ENCODE measurements at regions not wholly inside any gene's neighbourhood (a gene's known extent, or its start where the extent isn't known, plus 50 kb on each side); places are given as distances from the start of the nearest gene placed in this dataset.

GRCh38 chr3:195001961-195002861, 268.7 kb downstream of the XXYLT1 start:
- ATAC-seq (peak in 1 of 2 donors; percentile 58), DNase-seq (ENCODE audit: low spot score in 2 of 2) (peak in 1 of 2 donors; percentile 9)
- no peaks in the 10 kb centered on the region for H3K36me3 Mint-ChIP-seq
- no peaks in the 10 kb centered on the region for H3K9me3 Mint-ChIP-seq
- H3K27ac Mint-ChIP-seq = no peak overlapping the region

DNA sequence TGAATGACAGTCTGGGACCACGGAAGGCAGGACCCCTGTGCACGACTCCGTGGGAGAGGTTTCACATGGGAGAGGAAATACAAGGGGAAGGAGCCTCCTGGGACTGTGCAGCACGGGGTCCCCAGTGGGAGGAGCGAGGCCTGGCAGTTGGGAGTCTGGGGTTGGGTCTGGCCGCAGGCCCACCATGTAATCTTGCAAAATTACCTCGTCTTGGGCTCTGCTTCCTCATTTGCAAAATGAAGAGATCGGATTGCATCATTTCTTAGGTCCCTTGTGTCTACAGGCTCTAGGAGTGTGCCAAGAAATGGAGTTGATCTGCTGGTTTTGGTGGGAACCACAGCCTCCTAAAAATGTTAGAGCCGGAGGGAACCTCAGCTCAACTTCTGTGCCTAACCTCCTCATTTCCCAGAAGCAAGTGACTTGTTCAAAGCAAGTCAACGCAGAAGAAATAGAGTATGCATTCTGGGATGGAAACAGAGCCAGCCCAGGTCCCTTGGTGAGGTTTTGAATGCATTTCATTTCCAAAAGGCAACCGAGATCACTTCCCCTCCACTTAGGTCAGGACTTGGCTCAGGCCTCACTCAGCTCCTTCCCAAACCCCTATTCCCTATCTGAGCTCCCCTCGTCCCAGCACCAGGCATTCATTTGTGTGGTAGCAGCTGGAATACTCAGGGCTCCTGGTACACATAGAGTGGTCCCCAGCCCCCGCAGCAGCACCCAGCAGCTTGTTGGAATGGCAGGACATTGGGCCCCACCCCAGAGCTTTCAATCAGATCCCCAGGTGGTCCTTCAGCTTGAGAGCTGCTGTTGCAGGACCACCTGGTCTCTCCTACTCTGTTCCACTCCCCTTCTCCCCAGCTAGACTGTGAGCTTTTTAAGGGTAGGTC, 267.7 kb downstream of the XXYLT1 start:
- no peaks in the 10 kb centered on the region for H3K36me3 Mint-ChIP-seq
- no peaks in the 10 kb centered on the region for H3K9me3 Mint-ChIP-seq
- peak in 1 of 2 donors; percentile 21 for DNase-seq (ENCODE audit: low spot score in 2 of 2)
- no peak for ATAC-seq
- no peak overlapping the region for H3K27ac Mint-ChIP-seq

GRCh38 chr3:195003893-195004289, 267.1 kb downstream of the XXYLT1 start:
- Mint-ChIP-seq H3K36me3 (no peaks in the 10 kb centered on the region), H3K27ac (no peak overlapping the region), H3K9me3 (no peaks in the 10 kb centered on the region)
- no peak for DNase-seq (ENCODE audit: low spot score in 2 of 2)
- no peak for ATAC-seq

- DNase-seq (ENCODE audit: low spot score in 2 of 2) (peak in 1 of 2 donors; percentile 13), ATAC-seq (no peak)
- H3K36me3 Mint-ChIP-seq = no peaks in the 10 kb centered on the region
- H3K27ac Mint-ChIP-seq = no peak overlapping the region
- no peaks in the 10 kb centered on the region for H3K9me3 Mint-ChIP-seq
Measured at GRCh38 chr3:195004512-195005250, 266.3 kb downstream of the XXYLT1 start.

DNA sequence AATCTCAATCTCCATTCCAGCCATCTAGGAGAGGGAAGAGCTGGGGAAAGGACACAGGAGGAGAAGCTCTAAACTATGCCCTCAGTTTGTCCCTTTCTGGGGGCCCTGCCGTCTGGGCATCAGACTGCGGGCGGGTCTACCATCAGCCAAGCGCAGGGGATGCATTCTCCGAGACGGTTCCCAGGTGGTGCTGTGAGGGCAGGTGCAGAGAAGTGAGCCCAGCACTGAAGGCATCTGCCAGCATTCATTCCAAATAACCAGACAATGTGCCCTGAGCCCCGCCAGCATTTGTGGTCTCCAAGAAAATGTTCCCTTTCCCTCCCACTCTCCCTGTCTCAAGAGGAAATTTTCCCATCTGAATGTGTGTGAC, 265.7 kb downstream of the XXYLT1 start:
- DNase-seq (ENCODE audit: low spot score in 2 of 2) (peak in 1 of 2 donors; percentile 25), ATAC-seq (no peak)
- no peak overlapping the region for H3K27ac Mint-ChIP-seq
- no peaks in the 10 kb centered on the region for H3K36me3 Mint-ChIP-seq
- no peaks in the 10 kb centered on the region for H3K9me3 Mint-ChIP-seq

GRCh38 chr3:195005759-195006510, 265.0 kb downstream of the XXYLT1 start:
- no peak for ATAC-seq
- H3K9me3 Mint-ChIP-seq = no peaks in the 10 kb centered on the region

DNA sequence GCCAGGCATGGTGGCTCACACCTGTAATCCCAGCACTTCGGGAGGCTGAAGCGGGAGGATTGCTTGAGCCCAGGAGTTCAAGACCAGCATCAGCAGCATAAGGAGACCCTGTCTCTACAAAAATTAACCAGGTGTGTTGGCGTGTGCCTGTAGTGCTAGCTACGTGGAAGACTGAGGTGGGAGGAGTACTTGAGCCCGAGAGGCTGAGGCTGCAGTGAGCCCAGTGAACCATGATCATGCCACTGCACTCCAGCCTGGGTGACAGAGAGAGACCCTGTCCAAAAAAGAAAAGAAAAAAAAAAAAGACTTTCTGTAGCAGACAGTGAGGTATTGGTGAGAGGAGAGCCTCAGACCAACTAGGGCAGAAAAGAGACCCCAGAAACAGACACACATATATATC, 263.8 kb downstream of the XXYLT1 start:
- H3K9me3 Mint-ChIP-seq = no peaks in the 10 kb centered on the region
- no peak overlapping the region for H3K27ac Mint-ChIP-seq
- ATAC-seq = no peak
- peak in 1 of 2 donors; percentile 33 for DNase-seq (ENCODE audit: low spot score in 2 of 2)
- no peaks in the 10 kb centered on the region for H3K36me3 Mint-ChIP-seq

More at GRCh38 chr3:195005759-195006510, 265.0 kb downstream of the XXYLT1 start:
- peak in 1 of 2 donors; percentile 35 for DNase-seq (ENCODE audit: low spot score in 2 of 2)
- Mint-ChIP-seq H3K36me3 (no peaks in the 10 kb centered on the region), H3K27ac (no peak overlapping the region)

DNA sequence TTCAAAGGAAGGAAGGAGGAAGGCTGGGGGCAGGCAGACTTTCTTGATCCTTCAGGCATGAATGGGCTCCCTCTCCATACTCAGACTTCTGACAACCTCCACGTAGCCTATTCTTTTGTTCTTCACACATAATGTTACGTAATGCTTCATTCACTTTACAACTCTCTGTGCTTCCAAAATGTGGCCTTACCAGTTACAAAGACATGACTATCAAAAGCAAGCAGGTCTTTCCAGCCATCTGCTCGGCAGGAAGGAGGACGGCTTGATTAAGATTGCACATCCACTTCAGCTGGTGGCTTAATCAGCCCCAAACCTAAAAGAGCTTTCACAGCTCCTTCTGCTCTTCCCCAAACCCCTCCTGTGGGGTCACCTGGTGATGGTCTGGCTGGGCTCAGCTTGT, 263.2 kb downstream of the XXYLT1 start:
- ATAC-seq (no peak), DNase-seq (ENCODE audit: low spot score in 2 of 2) (no peak)
- no peaks in the 10 kb centered on the region for H3K36me3 Mint-ChIP-seq

DNA sequence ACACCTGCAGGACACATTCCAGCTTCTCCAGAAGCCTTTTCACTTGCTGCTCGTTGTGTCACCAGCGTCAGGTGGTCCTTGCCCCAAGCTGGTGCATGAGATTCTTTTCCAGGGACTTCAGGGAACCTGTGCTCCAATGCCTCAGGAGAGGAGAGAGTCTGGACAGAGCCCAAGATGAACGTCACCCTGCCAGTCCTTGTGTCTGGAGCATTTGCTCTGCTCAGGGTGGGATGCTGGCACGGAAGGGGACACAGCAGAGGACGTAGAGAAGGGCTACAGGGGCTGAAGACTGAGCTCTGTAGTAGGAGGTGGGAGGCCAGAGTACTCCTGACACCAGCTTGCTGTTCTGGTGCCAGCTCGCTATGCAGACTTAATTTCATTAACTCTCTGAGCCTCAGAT, 262.1 kb downstream of the XXYLT1 start:
- Mint-ChIP-seq H3K27ac (no peak overlapping the region), H3K9me3 (no peaks in the 10 kb centered on the region), H3K36me3 (no peaks in the 10 kb centered on the region)
- ATAC-seq (no peak), DNase-seq (ENCODE audit: low spot score in 2 of 2) (no peak)

More for the DNA sequence above, 263.2 kb downstream of the XXYLT1 start:
- Mint-ChIP-seq H3K27ac (no peak overlapping the region), H3K9me3 (no peaks in the 10 kb centered on the region)

GRCh38 chr3:195009616-195010015, 261.3 kb downstream of the XXYLT1 start:
- Mint-ChIP-seq H3K27ac (no peak overlapping the region), H3K9me3 (no peaks in the 10 kb centered on the region), H3K36me3 (no peaks in the 10 kb centered on the region)
- DNase-seq (ENCODE audit: low spot score in 2 of 2) (peak in 1 of 2 donors; percentile 23), ATAC-seq (no peak)

- no peaks in the 10 kb centered on the region for H3K9me3 Mint-ChIP-seq
- ATAC-seq (no peak), DNase-seq (ENCODE audit: low spot score in 2 of 2) (peak in 1 of 2 donors; percentile 9)
- no peak overlapping the region for H3K27ac Mint-ChIP-seq
- no peaks in the 10 kb centered on the region for H3K36me3 Mint-ChIP-seq
Measured at GRCh38 chr3:195010551-195011100, 260.3 kb downstream of the XXYLT1 start.

- ATAC-seq (no peak), DNase-seq (ENCODE audit: low spot score in 2 of 2) (peak in 1 of 2 donors; percentile 23)
- H3K9me3 Mint-ChIP-seq = no peaks in the 10 kb centered on the region
- H3K27ac Mint-ChIP-seq = no peak overlapping the region
- no peaks in the 10 kb centered on the region for H3K36me3 Mint-ChIP-seq
Measured at GRCh38 chr3:195011231-195011834, 259.6 kb downstream of the XXYLT1 start.

DNA sequence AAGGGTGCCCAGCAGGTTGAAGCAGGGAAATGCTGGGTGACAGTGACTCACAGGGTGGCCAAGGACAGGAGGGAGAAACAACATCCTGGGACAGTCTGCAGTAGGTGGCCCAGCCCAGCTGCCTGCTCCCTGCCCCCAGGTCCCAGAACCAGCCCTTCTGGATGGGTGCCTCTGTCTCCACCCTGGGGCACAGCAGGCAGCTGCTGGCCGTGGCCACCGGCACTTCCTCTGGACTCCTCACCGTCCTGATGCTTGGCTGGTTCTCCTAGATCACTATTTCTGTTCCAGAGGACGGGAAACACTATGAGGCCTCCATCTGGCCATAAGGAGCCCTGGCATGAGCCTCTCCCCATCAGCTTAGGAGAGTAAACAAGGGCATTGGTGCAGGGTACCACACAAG, 258.9 kb downstream of the XXYLT1 start:
- Mint-ChIP-seq H3K36me3 (no peaks in the 10 kb centered on the region), H3K27ac (no peak overlapping the region), H3K9me3 (no peaks in the 10 kb centered on the region)
- no peak for ATAC-seq
- DNase-seq (ENCODE audit: low spot score in 2 of 2) = no peak

DNA sequence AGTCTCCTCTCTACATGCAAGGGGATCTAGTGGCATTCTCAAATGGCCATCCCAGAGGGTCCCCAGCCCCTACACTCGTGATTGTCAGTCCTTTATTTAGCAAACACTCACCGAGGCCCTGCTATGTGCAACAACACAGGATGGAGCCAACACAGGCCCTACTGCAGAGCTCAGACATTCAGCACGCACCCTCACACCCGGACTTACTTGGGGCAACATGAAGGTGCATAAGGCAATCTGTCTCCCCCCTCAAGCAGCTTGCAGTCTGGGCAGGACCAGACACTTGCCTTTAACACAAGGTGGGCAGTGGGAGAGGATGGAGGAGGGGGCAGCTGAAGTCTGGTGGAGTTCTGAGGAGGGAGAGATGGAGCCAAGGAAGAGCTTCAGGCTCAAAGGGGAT, 258.4 kb downstream of the XXYLT1 start:
- no peaks in the 10 kb centered on the region for H3K9me3 Mint-ChIP-seq
- ATAC-seq (no peak), DNase-seq (ENCODE audit: low spot score in 2 of 2) (no peak)
- H3K27ac Mint-ChIP-seq = no peak overlapping the region
- no peaks in the 10 kb centered on the region for H3K36me3 Mint-ChIP-seq

All from activated naive CD4-positive, alpha-beta T cell treated with anti-CD3 and anti-CD28 coated beads, Interleukin-2, amount 50 U/mL, for 72 hours (primary cell).